ENCODE measurements at regions not wholly inside any gene's neighbourhood (a gene's known extent, or its start where the extent isn't known, plus 50 kb on each side); places are given as distances from the start of the nearest gene placed in this dataset.

DNA sequence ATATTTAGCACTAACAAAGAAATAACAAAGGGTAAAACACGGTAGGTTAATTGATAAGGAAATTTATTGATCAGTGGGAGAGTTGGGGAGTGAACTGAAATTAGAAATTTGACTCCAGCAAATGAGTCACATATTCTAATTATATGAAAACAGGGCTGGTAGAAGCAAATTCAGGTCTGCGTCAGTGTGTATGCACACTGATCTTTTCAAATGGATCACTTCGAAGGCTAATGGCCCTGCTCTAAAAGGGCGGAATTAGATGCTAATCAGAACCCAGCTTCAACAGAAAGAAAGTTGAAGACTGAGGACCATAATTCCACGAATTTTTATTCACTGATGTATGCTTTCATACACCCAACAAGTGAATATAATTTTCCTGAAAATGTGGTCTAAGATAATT, 762.4 kb upstream of the DPPA4 start:
- TF ChIP-seq, protein P1, sequence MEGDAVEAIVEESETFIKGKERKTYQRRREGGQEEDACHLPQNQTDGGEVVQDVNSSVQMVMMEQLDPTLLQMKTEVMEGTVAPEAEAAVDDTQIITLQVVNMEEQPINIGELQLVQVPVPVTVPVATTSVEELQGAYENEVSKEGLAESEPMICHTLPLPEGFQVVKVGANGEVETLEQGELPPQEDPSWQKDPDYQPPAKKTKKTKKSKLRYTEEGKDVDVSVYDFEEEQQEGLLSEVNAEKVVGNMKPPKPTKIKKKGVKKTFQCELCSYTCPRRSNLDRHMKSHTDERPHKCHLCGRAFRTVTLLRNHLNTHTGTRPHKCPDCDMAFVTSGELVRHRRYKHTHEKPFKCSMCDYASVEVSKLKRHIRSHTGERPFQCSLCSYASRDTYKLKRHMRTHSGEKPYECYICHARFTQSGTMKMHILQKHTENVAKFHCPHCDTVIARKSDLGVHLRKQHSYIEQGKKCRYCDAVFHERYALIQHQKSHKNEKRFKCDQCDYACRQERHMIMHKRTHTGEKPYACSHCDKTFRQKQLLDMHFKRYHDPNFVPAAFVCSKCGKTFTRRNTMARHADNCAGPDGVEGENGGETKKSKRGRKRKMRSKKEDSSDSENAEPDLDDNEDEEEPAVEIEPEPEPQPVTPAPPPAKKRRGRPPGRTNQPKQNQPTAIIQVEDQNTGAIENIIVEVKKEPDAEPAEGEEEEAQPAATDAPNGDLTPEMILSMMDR (conservative IDR thresholded peaks at IDR 0.05; ENCODE audit: low read length) = no peak
- no peak for DNase-seq (ENCODE audit: low read depth)
- no peak overlapping the region for H3K4me3 ChIP-seq (ENCODE audit: low read length)

DNA sequence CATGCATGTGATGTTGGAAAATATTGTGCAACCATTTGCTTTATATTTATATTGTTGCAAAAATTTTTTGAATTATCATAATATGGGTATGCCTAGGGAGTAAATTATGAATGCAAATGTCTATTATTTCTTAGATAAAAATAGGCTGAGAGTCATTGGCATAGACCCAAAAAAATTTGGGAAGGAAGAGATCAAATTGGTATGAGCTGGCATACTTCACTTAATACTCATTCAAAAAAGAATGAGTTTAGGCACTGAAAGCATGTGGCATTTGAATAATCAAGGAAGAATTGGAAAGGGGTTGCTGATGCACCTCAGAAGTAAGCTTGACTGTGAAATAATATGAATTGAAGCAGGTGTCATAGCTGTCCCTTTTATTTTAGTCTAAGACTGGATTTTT, 764.0 kb upstream of the DPPA4 start:
- TF ChIP-seq, protein P1 (conservative IDR thresholded peaks at IDR 0.05; ENCODE audit: low read length) = no peak
- DNase-seq (ENCODE audit: low read depth) = no peak
- no peak overlapping the region for H3K4me3 ChIP-seq (ENCODE audit: low read length)

DNA sequence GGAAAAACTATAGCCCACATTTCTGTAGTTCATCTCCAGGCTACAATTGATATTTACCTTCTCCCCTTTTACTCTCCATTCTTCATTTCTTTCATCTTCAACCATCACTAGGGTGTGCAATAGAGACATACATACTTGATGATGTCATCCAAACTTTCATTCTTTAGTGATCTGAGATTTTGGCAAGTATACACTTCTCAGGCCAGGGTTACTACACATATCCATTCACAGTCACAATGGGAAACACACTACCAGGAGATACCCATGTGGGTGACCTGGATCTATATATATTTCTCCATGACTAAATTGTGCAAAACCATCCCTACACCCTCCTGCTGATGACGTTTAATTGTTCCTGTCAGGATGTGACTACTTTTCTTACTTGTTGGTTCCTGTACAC, 769.5 kb upstream of the DPPA4 start:
- peak; percentile 23 for DNase-seq (ENCODE audit: low read depth)
- TF ChIP-seq, protein P1 (conservative IDR thresholded peaks at IDR 0.05; ENCODE audit: low read length) = no peak
- H3K4me3 ChIP-seq (ENCODE audit: low read length) = no peak overlapping the region

DNA sequence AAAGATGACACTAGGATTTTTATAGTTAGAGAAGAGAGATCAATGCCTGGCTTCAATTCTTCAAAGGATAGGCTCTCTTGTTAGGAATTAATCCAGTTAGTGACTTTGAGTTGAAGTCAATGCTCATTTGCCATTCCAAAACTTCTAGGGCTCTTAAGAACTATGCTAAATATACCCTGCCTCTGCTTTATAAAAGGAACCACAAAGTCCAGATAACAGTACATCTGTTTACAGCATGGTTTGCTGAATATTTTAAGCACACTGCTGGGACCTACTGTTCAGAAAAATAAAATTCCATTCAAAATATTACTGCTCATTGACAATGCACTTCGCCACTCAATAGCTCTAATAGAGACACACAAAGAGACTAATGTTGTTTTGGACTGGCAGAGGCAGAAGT, 786.6 kb upstream of the DPPA4 start:
- TF ChIP-seq, protein P1 (conservative IDR thresholded peaks at IDR 0.05; ENCODE audit: low read length) = no peak
- DNase-seq (ENCODE audit: low read depth) = peak; percentile 3
- H3K4me3 ChIP-seq (ENCODE audit: low read length) = no peak overlapping the region

DNA sequence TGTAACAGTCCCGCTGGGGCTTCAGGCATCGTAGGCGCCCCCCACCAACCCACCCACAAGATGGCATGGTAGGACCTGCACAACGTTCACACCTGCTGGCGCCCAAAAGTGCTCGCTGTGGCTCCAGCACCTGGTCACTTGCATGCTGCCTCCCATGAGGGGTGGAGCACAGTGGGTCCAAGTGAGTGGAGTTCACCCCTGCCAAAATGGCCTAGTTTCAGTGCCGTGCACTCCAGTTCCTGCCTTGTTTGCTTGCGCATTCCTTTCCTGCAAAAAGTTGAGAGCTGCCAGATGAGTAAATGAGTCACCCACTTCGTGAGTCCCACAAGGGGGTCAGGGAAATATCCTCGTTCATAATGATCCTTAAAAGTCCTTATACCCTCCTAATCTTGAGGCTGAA, 788.7 kb upstream of the DPPA4 start:
- H3K4me3 ChIP-seq (ENCODE audit: low read length) = no peak overlapping the region
- peak; percentile 5 for DNase-seq (ENCODE audit: low read depth)
- TF ChIP-seq, protein P1 (conservative IDR thresholded peaks at IDR 0.05; ENCODE audit: low read length) = no peak

DNA sequence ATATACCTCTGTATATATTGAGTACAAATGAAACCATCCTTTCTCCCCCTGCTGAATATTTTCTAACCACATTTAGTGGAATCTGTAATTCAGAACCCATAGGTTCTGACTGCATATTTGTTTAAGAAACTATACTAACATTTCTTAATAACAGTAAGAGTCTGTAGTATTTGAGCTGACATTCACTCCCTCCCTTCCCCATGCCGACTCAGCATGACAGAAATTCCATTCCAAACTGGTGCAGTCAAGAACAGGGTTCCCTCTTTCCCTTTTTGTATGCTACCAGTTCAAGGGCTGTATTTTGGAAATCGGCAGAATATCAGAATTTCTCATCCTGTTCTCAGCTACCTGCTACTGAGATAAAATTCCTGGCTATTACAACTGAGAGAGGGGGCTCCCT, 796.6 kb upstream of the DPPA4 start:
- no peak for DNase-seq (ENCODE audit: low read depth)
- TF ChIP-seq, protein P1 (conservative IDR thresholded peaks at IDR 0.05; ENCODE audit: low read length) = no peak
- no peak overlapping the region for H3K4me3 ChIP-seq (ENCODE audit: low read length)

DNA sequence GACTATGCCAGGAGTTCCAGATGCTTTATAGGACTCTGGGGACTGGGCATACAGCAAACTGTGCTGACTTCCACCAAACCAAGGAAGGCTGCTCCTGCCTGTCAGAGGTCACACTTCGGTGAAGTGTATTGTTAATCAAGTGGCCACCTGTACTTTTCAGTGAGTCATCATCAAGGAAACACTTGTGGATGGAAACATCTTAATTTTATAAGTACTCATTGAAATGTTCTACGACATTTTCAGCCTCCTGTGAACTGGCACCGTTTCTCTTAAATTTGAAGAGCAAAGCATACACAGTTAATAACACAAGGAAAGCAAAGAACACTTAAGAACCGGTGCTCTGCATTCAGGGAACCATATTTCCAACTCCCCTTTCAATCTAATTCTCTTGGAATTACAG, 801.7 kb upstream of the DPPA4 start:
- DNase-seq (ENCODE audit: low read depth) = no peak
- no peak overlapping the region for H3K4me3 ChIP-seq (ENCODE audit: low read length)
- TF ChIP-seq, protein P1 (conservative IDR thresholded peaks at IDR 0.05; ENCODE audit: low read length) = no peak
